C4-2B (cell line): ENCODE measurements at regions not wholly inside any gene's neighbourhood (a gene's known extent, or its start where the extent isn't known, plus 50 kb on each side); places are given as distances from the start of the nearest gene placed in this dataset.

Source experiments
- CTCF ChIP-seq: fragments of 450-650 bp; conservative IDR thresholded peaks from 2 replicates; pipeline ENCODE4 v1.5.1; 2017; ENCODE audit warnings: mild to moderate bottlenecking
- ZFX ChIP-seq: fragments of 450-650 bp; IDR thresholded peaks from 2 replicates; pipeline ENCODE4 v1.6.1; 2017

- TF ChIP-seq ZFX, result no peak
- TF ChIP-seq CTCF, result no peak
Measured at GRCh38 chr2:173590276-173590861, 235.7 kb downstream of the CDCA7 start.
